ENCODE measurements at regions not wholly inside any gene's neighbourhood (a gene's known extent, or its start where the extent isn't known, plus 50 kb on each side); places are given as distances from the start of the nearest gene placed in this dataset.

DNA sequence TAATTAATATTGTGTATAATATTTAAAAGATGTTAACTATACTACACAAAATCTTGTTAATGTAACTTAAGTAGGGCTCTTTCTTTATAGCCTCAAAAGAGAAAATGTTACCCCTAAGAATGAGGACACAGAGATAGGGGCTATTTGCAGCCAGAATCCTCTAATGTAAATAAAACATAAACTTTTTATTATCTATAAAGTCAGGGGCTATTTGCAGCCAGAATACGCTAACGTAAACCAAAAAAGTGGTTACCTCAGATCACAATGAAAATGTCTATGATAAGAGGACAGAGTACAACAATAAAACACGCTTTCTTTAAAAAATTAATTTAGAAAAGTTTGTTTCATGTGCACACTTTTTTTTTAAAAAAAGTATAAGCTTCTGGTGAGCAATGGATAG lies 229.9 kb upstream of the PITX2 start:
- Histone ChIP-seq H3K27me3 (ENCODE audit: insufficient read depth, low read depth) (no peaks in the 10 kb centered on the region), H3K27ac (no peak overlapping the region), H3K4me1 (ENCODE audit: low read depth, poor library complexity, severe bottlenecking) (no peaks in the 10 kb centered on the region), H3K9ac (no peak overlapping the region), H3K79me2 (ENCODE audit: insufficient read depth, low read depth) (no peaks in the 10 kb centered on the region), H4K20me1 (ENCODE audit: insufficient read depth) (no peaks in the 10 kb centered on the region), H3K36me3 (ENCODE audit: insufficient read depth) (no peaks in the 10 kb centered on the region), H3K4me2 (no peak overlapping the region), H2AFZ (ENCODE audit: low read depth) (no peak overlapping the region), H3K4me3 (IDR thresholded peaks at IDR 0.05; ENCODE audit: insufficient read depth, low read depth, low read length) (no peak overlapping the region)
- TF ChIP-seq, protein P1, sequence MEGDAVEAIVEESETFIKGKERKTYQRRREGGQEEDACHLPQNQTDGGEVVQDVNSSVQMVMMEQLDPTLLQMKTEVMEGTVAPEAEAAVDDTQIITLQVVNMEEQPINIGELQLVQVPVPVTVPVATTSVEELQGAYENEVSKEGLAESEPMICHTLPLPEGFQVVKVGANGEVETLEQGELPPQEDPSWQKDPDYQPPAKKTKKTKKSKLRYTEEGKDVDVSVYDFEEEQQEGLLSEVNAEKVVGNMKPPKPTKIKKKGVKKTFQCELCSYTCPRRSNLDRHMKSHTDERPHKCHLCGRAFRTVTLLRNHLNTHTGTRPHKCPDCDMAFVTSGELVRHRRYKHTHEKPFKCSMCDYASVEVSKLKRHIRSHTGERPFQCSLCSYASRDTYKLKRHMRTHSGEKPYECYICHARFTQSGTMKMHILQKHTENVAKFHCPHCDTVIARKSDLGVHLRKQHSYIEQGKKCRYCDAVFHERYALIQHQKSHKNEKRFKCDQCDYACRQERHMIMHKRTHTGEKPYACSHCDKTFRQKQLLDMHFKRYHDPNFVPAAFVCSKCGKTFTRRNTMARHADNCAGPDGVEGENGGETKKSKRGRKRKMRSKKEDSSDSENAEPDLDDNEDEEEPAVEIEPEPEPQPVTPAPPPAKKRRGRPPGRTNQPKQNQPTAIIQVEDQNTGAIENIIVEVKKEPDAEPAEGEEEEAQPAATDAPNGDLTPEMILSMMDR (conservative IDR thresholded peaks at IDR 0.05; ENCODE audit: low read depth, low read length), result no peak

DNA sequence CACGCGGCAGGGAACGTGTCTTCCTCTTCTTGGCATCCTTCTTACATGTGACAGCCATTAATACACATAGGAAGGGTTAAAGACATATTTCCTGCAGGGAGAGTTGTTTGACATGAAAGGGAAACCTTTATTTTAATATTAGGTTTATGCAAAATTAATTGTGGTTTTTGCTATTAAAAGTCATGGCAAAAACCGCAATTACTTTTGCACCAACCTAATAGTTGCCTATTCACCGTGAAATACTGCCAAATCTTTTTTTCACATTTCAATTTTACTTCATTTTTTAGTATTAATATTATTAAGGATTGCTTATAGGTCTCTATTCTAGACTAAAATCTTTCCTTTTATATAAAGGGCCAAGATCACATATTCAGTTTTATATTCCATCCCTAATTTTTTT lies 230.4 kb upstream of the PITX2 start:
- Histone ChIP-seq H3K4me1 (ENCODE audit: low read depth, poor library complexity, severe bottlenecking) (no peaks in the 10 kb centered on the region), H3K27me3 (ENCODE audit: insufficient read depth, low read depth) (no peaks in the 10 kb centered on the region), H2AFZ (ENCODE audit: low read depth) (no peak overlapping the region), H4K20me1 (ENCODE audit: insufficient read depth) (no peaks in the 10 kb centered on the region), H3K79me2 (ENCODE audit: insufficient read depth, low read depth) (no peaks in the 10 kb centered on the region), H3K4me3 (IDR thresholded peaks at IDR 0.05; ENCODE audit: insufficient read depth, low read depth, low read length) (no peak overlapping the region), H3K4me2 (no peak overlapping the region), H3K27ac (no peak overlapping the region), H3K36me3 (ENCODE audit: insufficient read depth) (no peaks in the 10 kb centered on the region), H3K9ac (no peak overlapping the region)
- TF ChIP-seq, protein P1 (conservative IDR thresholded peaks at IDR 0.05; ENCODE audit: low read depth, low read length), result no peak

DNA sequence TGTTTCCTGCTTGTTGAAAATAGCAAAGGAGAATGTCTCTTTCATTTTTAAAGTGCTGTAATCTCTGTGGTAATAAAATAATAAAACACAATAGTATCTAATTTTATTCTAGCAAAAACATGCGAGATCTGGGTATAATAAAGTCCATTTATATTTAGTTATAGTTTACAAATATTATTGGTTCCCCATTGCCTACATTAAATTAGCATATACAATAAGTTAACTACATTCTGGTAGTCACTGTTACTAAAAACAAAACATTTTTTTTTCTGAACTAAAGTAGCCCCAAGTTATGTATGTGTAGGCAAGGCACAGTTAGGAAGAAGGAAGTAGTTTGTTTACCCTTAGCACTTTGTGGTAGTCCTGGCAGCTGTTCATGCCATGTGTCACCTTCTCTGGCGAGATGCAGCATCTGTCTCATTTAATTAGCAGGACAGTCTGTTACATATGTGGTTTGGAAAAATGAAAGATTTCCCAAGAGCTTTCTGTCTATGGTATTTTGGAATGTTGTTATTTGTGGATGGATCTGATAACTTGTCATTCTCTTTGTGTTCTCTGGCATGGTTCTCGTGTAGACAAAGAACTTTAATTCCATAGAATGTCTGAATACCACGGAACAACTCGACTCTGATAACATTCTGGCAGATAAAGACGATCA lies 231.3 kb upstream of the PITX2 start:
- no peaks in the 10 kb centered on the region for H3K4me1 ChIP-seq (ENCODE audit: low read depth, poor library complexity, severe bottlenecking)
- no peaks in the 10 kb centered on the region for H3K36me3 ChIP-seq (ENCODE audit: insufficient read depth)
- H2AFZ ChIP-seq (ENCODE audit: low read depth), result no peak overlapping the region
- no peak overlapping the region for H3K27ac ChIP-seq
- H4K20me1 ChIP-seq (ENCODE audit: insufficient read depth), result no peaks in the 10 kb centered on the region
- no peak overlapping the region for H3K4me2 ChIP-seq
- H3K27me3 ChIP-seq (ENCODE audit: insufficient read depth, low read depth), result no peaks in the 10 kb centered on the region
- H3K79me2 ChIP-seq (ENCODE audit: insufficient read depth, low read depth), result no peaks in the 10 kb centered on the region
- TF ChIP-seq, protein P1 (conservative IDR thresholded peaks at IDR 0.05; ENCODE audit: low read depth, low read length), result no peak
- H3K9ac ChIP-seq, result no peak overlapping the region
- no peak overlapping the region for H3K4me3 ChIP-seq (IDR thresholded peaks at IDR 0.05; ENCODE audit: insufficient read depth, low read depth, low read length)

DNA sequence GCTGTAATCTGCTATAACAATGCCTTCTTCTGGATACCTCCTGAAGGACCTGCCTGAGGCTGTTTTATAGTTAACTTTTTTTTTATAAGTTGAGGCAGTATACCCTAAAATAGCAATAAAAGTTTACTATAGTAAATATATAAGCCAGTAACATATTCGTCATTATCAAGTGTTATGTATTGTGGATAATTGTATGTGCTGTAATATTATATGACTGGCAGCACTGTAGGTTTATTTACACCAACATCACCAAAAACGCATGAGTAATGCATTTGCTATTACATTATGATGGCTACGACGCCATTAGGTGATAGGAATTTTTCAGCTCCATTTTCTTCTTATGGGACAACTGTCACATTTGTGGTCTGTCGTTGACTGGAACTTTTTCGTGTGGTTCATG lies 237.2 kb upstream of the PITX2 start:
- TF ChIP-seq, protein P1 (conservative IDR thresholded peaks at IDR 0.05; ENCODE audit: low read depth, low read length), result no peak
- no peaks in the 10 kb centered on the region for H3K79me2 ChIP-seq (ENCODE audit: insufficient read depth, low read depth)
- H3K4me3 ChIP-seq (IDR thresholded peaks at IDR 0.05; ENCODE audit: insufficient read depth, low read depth, low read length), result no peak overlapping the region
- H3K9ac ChIP-seq, result no peak overlapping the region
- no peaks in the 10 kb centered on the region for H4K20me1 ChIP-seq (ENCODE audit: insufficient read depth)
- no peak overlapping the region for H2AFZ ChIP-seq (ENCODE audit: low read depth)
- H3K4me2 ChIP-seq, result no peak overlapping the region
- H3K27ac ChIP-seq, result no peak overlapping the region
- no peaks in the 10 kb centered on the region for H3K4me1 ChIP-seq (ENCODE audit: low read depth, poor library complexity, severe bottlenecking)
- H3K27me3 ChIP-seq (ENCODE audit: insufficient read depth, low read depth), result no peaks in the 10 kb centered on the region
- no peaks in the 10 kb centered on the region for H3K36me3 ChIP-seq (ENCODE audit: insufficient read depth)
